Kidney (tissue), 13 donors: ENCODE measurements at regions not wholly inside any gene's neighbourhood (a gene's known extent, or its start where the extent isn't known, plus 50 kb on each side); places are given as distances from the start of the nearest gene placed in this dataset.
A peak's percentile ranks its signal among the peaks of the same experiment; 100 is the strongest.

ENCODE experiments used
- DNase-seq, 5 donors: peaks; one replicate each; pipeline ENCODE4 v3.0.0-alpha.2; 2013 to 2020
- FAIRE-seq: peaks from 2 replicates; lab custom pipeline; 2012; peaks lifted over from hg19 to GRCh38; lab: Jason Lieb, UNC
- H3K27ac ChIP-seq, 2 donors: one replicate each; pipeline ENCODE4 v1.7.0; 2013; ENCODE audit warnings: low read depth in 2 of 2, low read length in 2 of 2, inconsistent platforms in 1 of 2
- H3K27me3 ChIP-seq: one replicate; pipeline ENCODE4 v1.7.1; 2013; ENCODE audit warnings: low read length, inconsistent platforms; ENCODE audit not compliant: control insufficient read depth, insufficient read depth
- H3K36me3 ChIP-seq, 3 donors: one replicate each; pipeline versions ENCODE4 v1.7.0 to v1.7.1; 2013; ENCODE audit warnings: low read length in 3 of 3, control low read depth in 1 of 3, inconsistent platforms in 1 of 3; ENCODE audit not compliant: insufficient read depth in 3 of 3, control insufficient read depth in 2 of 3
- H3K4me1 ChIP-seq, 3 donors: one replicate each; pipeline versions ENCODE4 v1.7.0 to v1.7.1; 2013; ENCODE audit warnings: low read length in 3 of 3, inconsistent platforms in 1 of 3, low read depth in 1 of 3; ENCODE audit not compliant: control insufficient read depth in 2 of 3, insufficient read depth in 2 of 3
- H3K4me3 ChIP-seq, 3 donors: one replicate each; pipeline versions ENCODE4 v1.7.0 to v1.8.1; 2013; ENCODE audit warnings: low read length in 3 of 3, control low read depth in 1 of 3, inconsistent platforms in 1 of 3
- H3K9ac ChIP-seq, 3 donors: one replicate each; pipeline versions ENCODE4 v1.7.0 to v1.7.1; 2013; ENCODE audit warnings: low read length in 3 of 3, control low read depth in 1 of 3, inconsistent platforms in 1 of 3
- H3K9me3 ChIP-seq, 3 donors: one replicate each; pipeline versions ENCODE4 v1.7.0 to v1.7.1; 2013; ENCODE audit warnings: low read length in 3 of 3, control low read depth in 1 of 3, inconsistent platforms in 1 of 3; ENCODE audit not compliant: control insufficient read depth in 2 of 3, insufficient read depth in 1 of 3
- intact Hi-C: fragments of 100-400 bp; cut with DNase I; formaldehyde crosslinking; loops from one replicate; pipeline ENCODE4 v1.11.1; 2022
- TF ChIP-seq, protein P1 (sequence below): IDR thresholded peaks from 3 replicates; pipeline ENCODE4 v1.5.1; 2012; ENCODE audit warnings: mild to moderate bottlenecking, moderate library complexity, borderline replicate concordance; ENCODE audit not compliant: insufficient read depth; ENCODE audit errors: extremely low read depth
- donor health status: control.
- donor health status: control.
- donor health status: control.
- donor health status: control.
- donor health status: control.
- donor health status: DM: yes; HTN: yes; CAD: no.
- donor health status: Normal renal cell carcinoma (clear cell type).

DNA sequence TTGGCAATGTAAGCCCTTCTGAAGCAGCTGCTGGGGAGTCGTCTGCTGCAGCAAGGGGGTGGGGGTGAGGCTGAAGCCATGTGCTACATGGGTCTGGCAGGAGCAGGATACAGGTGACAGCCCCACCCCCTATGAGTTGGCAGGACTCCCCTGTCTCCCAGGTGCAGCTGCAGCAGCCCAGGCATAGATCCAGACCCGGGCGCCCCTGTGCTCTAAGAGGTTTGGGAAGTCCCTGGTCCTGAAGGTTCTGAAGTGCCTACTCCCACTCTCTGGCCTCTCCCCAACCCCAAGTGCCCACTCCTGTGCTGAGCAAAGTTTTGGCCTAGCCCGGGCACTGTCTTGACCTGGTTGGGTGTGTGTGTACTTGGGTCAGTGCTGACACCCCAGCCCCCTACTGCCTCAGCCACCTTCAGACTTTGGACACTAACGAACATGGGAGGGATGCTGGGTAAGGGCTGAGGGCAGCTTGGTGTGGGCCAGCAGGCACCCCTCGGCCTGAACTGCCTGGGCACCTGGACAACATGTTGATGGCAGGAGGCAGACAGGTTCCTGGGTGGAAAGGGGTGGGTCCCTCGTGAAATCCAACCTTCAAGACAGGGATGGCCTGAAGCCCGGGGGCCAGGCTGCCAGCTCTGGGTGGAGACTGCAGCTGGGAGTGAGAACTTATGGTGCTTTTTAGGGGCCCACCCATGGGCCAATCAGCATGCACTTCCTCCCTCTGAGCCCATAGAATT, 54.1 kb upstream of the SLITRK6 start:
- intact Hi-C loops, result no loop called here
- H3K27ac ChIP-seq, result no peak overlapping the region
- H3K4me3 ChIP-seq, result no peak overlapping the region
- TF ChIP-seq, protein P1, sequence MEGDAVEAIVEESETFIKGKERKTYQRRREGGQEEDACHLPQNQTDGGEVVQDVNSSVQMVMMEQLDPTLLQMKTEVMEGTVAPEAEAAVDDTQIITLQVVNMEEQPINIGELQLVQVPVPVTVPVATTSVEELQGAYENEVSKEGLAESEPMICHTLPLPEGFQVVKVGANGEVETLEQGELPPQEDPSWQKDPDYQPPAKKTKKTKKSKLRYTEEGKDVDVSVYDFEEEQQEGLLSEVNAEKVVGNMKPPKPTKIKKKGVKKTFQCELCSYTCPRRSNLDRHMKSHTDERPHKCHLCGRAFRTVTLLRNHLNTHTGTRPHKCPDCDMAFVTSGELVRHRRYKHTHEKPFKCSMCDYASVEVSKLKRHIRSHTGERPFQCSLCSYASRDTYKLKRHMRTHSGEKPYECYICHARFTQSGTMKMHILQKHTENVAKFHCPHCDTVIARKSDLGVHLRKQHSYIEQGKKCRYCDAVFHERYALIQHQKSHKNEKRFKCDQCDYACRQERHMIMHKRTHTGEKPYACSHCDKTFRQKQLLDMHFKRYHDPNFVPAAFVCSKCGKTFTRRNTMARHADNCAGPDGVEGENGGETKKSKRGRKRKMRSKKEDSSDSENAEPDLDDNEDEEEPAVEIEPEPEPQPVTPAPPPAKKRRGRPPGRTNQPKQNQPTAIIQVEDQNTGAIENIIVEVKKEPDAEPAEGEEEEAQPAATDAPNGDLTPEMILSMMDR, result no peak
- H3K4me1 ChIP-seq, result no peaks in the 10 kb centered on the region
- no peaks in the 10 kb centered on the region for H3K36me3 ChIP-seq
- no peak overlapping the region for H3K9ac ChIP-seq
- H3K27me3 ChIP-seq, result no peaks in the 10 kb centered on the region
- peak in 1 of 5 donors; percentile 49 for DNase-seq
- FAIRE-seq, result no peak
- H3K9me3 ChIP-seq, result peaks cover 0 to 10% (median 2%) of the 10 kb centered on the region in 3 donors
